ENCODE measurements at regions not wholly inside any gene's neighbourhood (a gene's known extent, or its start where the extent isn't known, plus 50 kb on each side); places are given as distances from the start of the nearest gene placed in this dataset.

- TF ChIP-seq CTCF (IDR thresholded peaks at IDR 0.05) (no peak), ZFX (IDR thresholded peaks at IDR 0.05; ENCODE audit: borderline replicate concordance) (no peak)
These were observed 123.0 kb downstream of the GPR85 start for GRCh38 chr7:112963634-112964033.

Measured in 22Rv1 (cell line).